ENCODE measurements at regions not wholly inside any gene's neighbourhood (a gene's known extent, or its start where the extent isn't known, plus 50 kb on each side); places are given as distances from the start of the nearest gene placed in this dataset.
A peak's percentile ranks its signal among the peaks of the same experiment; 100 is the strongest.

- TF ChIP-seq SREBF2 (CRISPR knock-in tag; IDR thresholded peaks at IDR 0.05), result no peak
- no peak for TF ChIP-seq ILK (tag; IDR thresholded peaks at IDR 0.05; ENCODE audit: borderline replicate concordance, low read depth)
- TF ChIP-seq ZNF395 (CRISPR knock-in tag; IDR thresholded peaks at IDR 0.05), result peak; percentile 76; the same call in 1 of the 2 replicates
- no peak for TF ChIP-seq ZNF407 (IDR thresholded peaks at IDR 0.05; ENCODE audit: low read depth)
- TF ChIP-seq ELF2 (CRISPR knock-in tag; IDR thresholded peaks at IDR 0.05), result no peak
- no peak for TF ChIP-seq HNRNPUL1 (IDR thresholded peaks at IDR 0.05; ENCODE audit: low read length)
- TF ChIP-seq ZNF609 (CRISPR knock-in tag; IDR thresholded peaks at IDR 0.05; ENCODE audit: borderline replicate concordance), result peak; percentile 93; the same call in 1 of the 2 replicates
- TF ChIP-seq ZNF57 (CRISPR knock-in tag; IDR thresholded peaks at IDR 0.05), result no peak
- TF ChIP-seq ZNF511 (CRISPR knock-in tag; IDR thresholded peaks at IDR 0.05), result no peak; the same call in 1 of the 2 replicates
- no peak for TF ChIP-seq PCBP1 (IDR thresholded peaks at IDR 0.05; ENCODE audit: low read depth, low read length, poor library complexity, severe bottlenecking)
- TF ChIP-seq USF2 (CRISPR knock-in tag; IDR thresholded peaks at IDR 0.05), result no peak
- no peak for TF ChIP-seq ZNF354B (CRISPR knock-in tag; IDR thresholded peaks at IDR 0.05)
Observed at GRCh38 chr17:77363821-77364361, 223.1 kb downstream of the SEC14L1 start (continued).
